IMR-90 (cell line): ENCODE measurements at regions not wholly inside any gene's neighbourhood (a gene's known extent, or its start where the extent isn't known, plus 50 kb on each side); places are given as distances from the start of the nearest gene placed in this dataset.

Experiments
- ATAC-seq: fragments of 200-7000 bp; cut with Tn5 transposase; 2 replicates; pipeline ENCODE4 v1.9.1; 2020; ENCODE audit warnings: low read depth, mild to moderate bottlenecking, moderate library complexity
- BruUV-seq: library from RNA; stranded (reverse); fragments of 400-500 nt; replicated peaks from 2 replicates; lab custom pipeline; 2021; lab: Mats Ljungman, UMichigan
- CTCF ChIA-PET: fragments of 300-600 bp; formaldehyde crosslinking; extraction: SDS; loops from one replicate; lab custom pipeline; 2021; ENCODE audit warnings: antibody characterized with exemption; lab: Yijun Ruan, JAX
- POLR2A ChIA-PET: fragments of 300-600 bp; sonication (Branson Sonifier 250); formaldehyde crosslinking; loops from one replicate; lab custom pipeline; 2022; ENCODE audit warnings: antibody characterized with exemption; ENCODE audit not compliant: unreplicated experiment; lab: Charles Lee
- DNase-seq: peaks from one replicate; pipeline ENCODE4 v3.0.0; 2013
- H2AFZ ChIP-seq: replicated peaks from 2 replicates; pipeline ENCODE3; 2013; ENCODE audit warnings: low read length, mild to moderate bottlenecking; ENCODE audit not compliant: poor library complexity
- H2AK5ac ChIP-seq: 2 replicates; pipeline ENCODE4 v1.6.1; 2013; ENCODE audit warnings: low read depth, low read length, inconsistent platforms
- H2AK9ac ChIP-seq: replicated peaks from 2 replicates; pipeline ENCODE3; 2013; ENCODE audit warnings: mild to moderate bottlenecking, low read depth, low read length, moderate library complexity; ENCODE audit not compliant: poor library complexity
- H2BK120ac ChIP-seq: 2 replicates; pipeline ENCODE4 v1.6.1; 2013; ENCODE audit warnings: low read depth, low read length, inconsistent platforms
- H2BK15ac ChIP-seq: 3 replicates; pipeline ENCODE4 v1.6.1; 2013; ENCODE audit warnings: low read depth, low read length, inconsistent platforms
- H2BK20ac ChIP-seq: 2 replicates; pipeline ENCODE4 v1.6.1; 2013; ENCODE audit warnings: low read depth, mild to moderate bottlenecking, inconsistent platforms, low read length, moderate library complexity
- H2BK5ac ChIP-seq: 2 replicates; pipeline ENCODE4 v1.6.1; 2013; ENCODE audit warnings: mild to moderate bottlenecking, low read depth, low read length, inconsistent platforms; ENCODE audit not compliant: poor library complexity, severe bottlenecking
- H3K14ac ChIP-seq: replicated peaks from 2 replicates; pipeline ENCODE4 v1.6.1; 2013; ENCODE audit warnings: low read depth, low read length, inconsistent platforms
- H3K18ac ChIP-seq: 2 replicates; pipeline ENCODE4 v1.6.1; 2013; ENCODE audit warnings: low read depth, low read length, control low read depth
- H3K23ac ChIP-seq: 2 replicates; pipeline ENCODE4 v1.6.1; 2013; ENCODE audit warnings: low read depth, low read length, inconsistent platforms
- H3K27ac ChIP-seq: 2 replicates; pipeline ENCODE4 v1.5.1; 2013; ENCODE audit warnings: mild to moderate bottlenecking, control low read depth, low read length; ENCODE audit not compliant: insufficient read depth
- H3K27me3 ChIP-seq: 2 replicates; pipeline ENCODE4 v1.6.1; 2013; ENCODE audit warnings: low read length; ENCODE audit not compliant: control insufficient read depth, insufficient read depth
- H3K36me3 ChIP-seq: 2 replicates; pipeline ENCODE4 v1.6.1; 2013; ENCODE audit warnings: low read length, mixed read lengths; ENCODE audit not compliant: control insufficient read depth, insufficient read depth
- H3K4ac ChIP-seq: 2 replicates; pipeline ENCODE4 v1.6.1; 2013; ENCODE audit warnings: low read depth, low read length, inconsistent platforms
- H3K4me1 ChIP-seq: 2 replicates; pipeline ENCODE4 v1.6.1; 2013; ENCODE audit warnings: low read length, mixed read lengths; ENCODE audit not compliant: control insufficient read depth, insufficient read depth
- H3K4me2 ChIP-seq: 2 replicates; pipeline ENCODE4 v1.6.1; 2013; ENCODE audit warnings: low read depth, mild to moderate bottlenecking, control low read depth, low read length, moderate library complexity
- H3K4me3 ChIP-seq: 2 replicates; pipeline ENCODE4 v1.5.1; 2013; ENCODE audit warnings: low read depth, mild to moderate bottlenecking, control low read depth, low read length, moderate library complexity; ENCODE audit not compliant: insufficient read depth
- H3K56ac ChIP-seq: 2 replicates; pipeline ENCODE4 v1.6.1; 2013; ENCODE audit warnings: low read length, inconsistent platforms; ENCODE audit not compliant: insufficient read depth; ENCODE audit errors: extremely low read depth
- H3K79me1 ChIP-seq, 2 experiments: 2 replicates each; pipeline ENCODE4 v1.6.1; 2013; ENCODE audit warnings: low read length in 2 of 2, inconsistent platforms in 1 of 2, low read depth in 1 of 2
- H3K9ac ChIP-seq: 2 replicates; pipeline ENCODE4 v1.6.1; 2013; ENCODE audit warnings: low read depth, low read length, control low read depth
- H3K9me1 ChIP-seq: 2 replicates; pipeline ENCODE4 v1.6.1; 2013; ENCODE audit warnings: low read length, inconsistent platforms; ENCODE audit not compliant: insufficient read depth
- H3K9me3 ChIP-seq: 2 replicates; pipeline ENCODE4 v1.6.1; 2013; ENCODE audit warnings: low read length; ENCODE audit not compliant: control insufficient read depth, insufficient read depth
- H4K20me1 ChIP-seq: 2 replicates; pipeline ENCODE4 v1.6.1; 2013; ENCODE audit warnings: low read length, inconsistent platforms; ENCODE audit not compliant: insufficient read depth
- H4K5ac ChIP-seq: 2 replicates; pipeline ENCODE4 v1.6.1; 2013; ENCODE audit warnings: mild to moderate bottlenecking, low read depth, low read length, control low read depth
- H4K8ac ChIP-seq, 2 experiments: 2 replicates each; pipeline ENCODE4 v1.6.1; 2013; ENCODE audit warnings: low read depth in 2 of 2, low read length in 2 of 2, control low read depth in 1 of 2, inconsistent platforms in 1 of 2
- H4K91ac ChIP-seq: 2 replicates; pipeline ENCODE4 v1.6.1; 2013; ENCODE audit warnings: low read depth, low read length, inconsistent platforms; ENCODE audit not compliant: insufficient read depth
- CEBPB ChIP-seq: IDR thresholded peaks from 2 replicates; pipeline ENCODE4 v1.6.1; 2012; ENCODE audit warnings: low read depth, low read length, improper control_type of control experiment
- CTCF ChIP-seq: conservative IDR thresholded peaks from 2 replicates; pipeline ENCODE4 v1.5.1; 2012; ENCODE audit warnings: mild to moderate bottlenecking, low read depth, low read length, improper control_type of control experiment
- FOS ChIP-seq: fragments of 150-350 bp; IDR thresholded peaks from 2 replicates; pipeline ENCODE4 v1.6.1; 2016; ENCODE audit warnings: low read depth, low read length
- POLR2A ChIP-seq: IDR thresholded peaks from 2 replicates; pipeline ENCODE4 v1.6.1; 2012; ENCODE audit warnings: mild to moderate bottlenecking, low read depth, low read length
- RAD21 ChIP-seq: IDR thresholded peaks from 2 replicates; pipeline ENCODE4 v1.6.1; 2012; ENCODE audit warnings: low read length, improper control_type of control experiment
- SMC3 ChIP-seq: fragments of 150-350 bp; IDR thresholded peaks from 2 replicates; pipeline ENCODE4 v1.6.1; 2016; ENCODE audit warnings: low read depth, mild to moderate bottlenecking, antibody characterized with exemption, low read length, moderate library complexity
- WGBS, 2 experiments: methylation state at CpG; one replicate each; pipeline versions ENCODE4 v1.1.5 to v1.1.7; 2013; ENCODE audit warnings: missing lambda C conversion rate in 2 of 2; ENCODE audit not compliant: insufficient read length in 1 of 2; ENCODE audit errors: extremely low coverage in 2 of 2; 5-methylcytosine and 5-hydroxymethylcytosine counted together
- dilution Hi-C: fragments of 300-500 bp; cut with HindIII; formaldehyde crosslinking; loops from one replicate; pipeline ENCODE4 v1.14.3; 2018; ENCODE audit warnings: low sequenced_read_pairs; ENCODE audit not compliant: unreplicated experiment
- in situ Hi-C: fragments of 300-500 bp; cut with MboI; formaldehyde crosslinking; loops from 3 replicates; pipeline ENCODE4 v1.14.3; 2019; ENCODE audit warnings: low sequenced_read_pairs, inconsistent platforms, mixed read lengths
- intact Hi-C: fragments of 100-400 bp; cut with micrococcal nuclease; formaldehyde crosslinking; loops from 2 replicates; pipeline ENCODE4 v1.10.0; 2022
- TF ChIP-seq, protein P1 (sequence below): fragments of 150-350 bp; IDR thresholded peaks from 2 replicates; pipeline ENCODE4 v1.6.1; 2016; ENCODE audit warnings: low read depth, mild to moderate bottlenecking, low read length, moderate library complexity, borderline replicate concordance

DNA sequence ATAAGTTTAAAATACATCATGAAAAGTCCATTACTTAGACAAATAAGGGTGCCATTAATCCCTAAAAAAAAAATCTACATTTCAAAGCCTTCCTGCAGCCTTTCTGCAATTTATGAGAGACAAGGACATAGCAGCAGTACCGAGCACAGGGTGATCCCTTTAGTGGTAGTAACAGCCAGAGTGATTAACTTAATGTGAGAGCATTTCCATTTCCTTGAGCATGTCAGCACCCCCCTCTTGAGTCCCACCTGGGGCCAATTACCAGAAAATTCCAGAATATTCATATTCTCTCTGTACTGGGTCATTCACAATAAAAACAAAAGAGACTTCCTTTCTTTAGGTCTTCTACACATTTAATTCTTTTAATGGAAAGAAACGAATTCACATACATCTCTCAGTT lies 546.9 kb upstream of the CCDC54 start:
- no peaks in the 10 kb centered on the region for H4K20me1 ChIP-seq
- no CpG with 5 or more reads among the region's 2 CpGs for WGBS, 2 experiments
- H4K8ac ChIP-seq = no peak overlapping the region
- no peak overlapping the region for H4K91ac ChIP-seq
- H2BK15ac ChIP-seq = no peak overlapping the region
- no peak overlapping the region for H3K27ac ChIP-seq
- no peak overlapping the region for H3K4me2 ChIP-seq
- H2BK120ac ChIP-seq = no peak overlapping the region
- H3K18ac ChIP-seq = no peak overlapping the region
- H3K23ac ChIP-seq = no peak overlapping the region
- H3K27me3 ChIP-seq = no peaks in the 10 kb centered on the region
- no peak overlapping the region for H2AFZ ChIP-seq
- in situ Hi-C loops (no loop called here), intact Hi-C loops (no loop called here), dilution Hi-C loops (no loop called here)
- no peak overlapping the region for H3K4ac ChIP-seq
- peaks cover 6% of the 10 kb centered on the region; the same call in 1 of the 2 replicates for H3K4me1 ChIP-seq
- H3K9me3 ChIP-seq = peaks cover 4% of the 10 kb centered on the region
- no peak overlapping the region for H3K4me3 ChIP-seq
- no TSS peak for BruUV-seq
- CTCF ChIA-PET = interaction anchor here (1.0 kb wide), 1 partner anchor 12 kb away, joined by 3 read pairs; no protein-coding TSS in a partner anchor
- DNase-seq = no peak
- H2AK5ac ChIP-seq = no peak overlapping the region
- POLR2A ChIA-PET = no interaction called here
- no peaks in the 10 kb centered on the region for H3K36me3 ChIP-seq
- no peak overlapping the region for H4K5ac ChIP-seq
- H3K9me1 ChIP-seq = 0 out of 2 replicates have a peak, but pooled peaks cover 3% of the 10 kb centered on the region
- H2BK20ac ChIP-seq = no peak overlapping the region
- H2BK5ac ChIP-seq = no peak overlapping the region
- no peaks in the 10 kb centered on the region for H3K79me1 ChIP-seq
- H3K14ac ChIP-seq = no peak overlapping the region
- no peak for TF ChIP-seq SMC3
- no peak for TF ChIP-seq CEBPB
- no peak for TF ChIP-seq CTCF
- no peak for TF ChIP-seq RAD21
- TF ChIP-seq, protein P1, sequence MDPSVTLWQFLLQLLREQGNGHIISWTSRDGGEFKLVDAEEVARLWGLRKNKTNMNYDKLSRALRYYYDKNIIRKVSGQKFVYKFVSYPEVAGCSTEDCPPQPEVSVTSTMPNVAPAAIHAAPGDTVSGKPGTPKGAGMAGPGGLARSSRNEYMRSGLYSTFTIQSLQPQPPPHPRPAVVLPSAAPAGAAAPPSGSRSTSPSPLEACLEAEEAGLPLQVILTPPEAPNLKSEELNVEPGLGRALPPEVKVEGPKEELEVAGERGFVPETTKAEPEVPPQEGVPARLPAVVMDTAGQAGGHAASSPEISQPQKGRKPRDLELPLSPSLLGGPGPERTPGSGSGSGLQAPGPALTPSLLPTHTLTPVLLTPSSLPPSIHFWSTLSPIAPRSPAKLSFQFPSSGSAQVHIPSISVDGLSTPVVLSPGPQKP = no peak
- TF ChIP-seq FOS = no peak
- no peak for TF ChIP-seq POLR2A
- no peak overlapping the region for H2AK9ac ChIP-seq
- ATAC-seq = no peak
- H3K56ac ChIP-seq = no peak overlapping the region
- no peak overlapping the region for H3K9ac ChIP-seq
